ENCODE measurements at regions not wholly inside any gene's neighbourhood (a gene's known extent, or its start where the extent isn't known, plus 50 kb on each side); places are given as distances from the start of the nearest gene placed in this dataset.

DNA sequence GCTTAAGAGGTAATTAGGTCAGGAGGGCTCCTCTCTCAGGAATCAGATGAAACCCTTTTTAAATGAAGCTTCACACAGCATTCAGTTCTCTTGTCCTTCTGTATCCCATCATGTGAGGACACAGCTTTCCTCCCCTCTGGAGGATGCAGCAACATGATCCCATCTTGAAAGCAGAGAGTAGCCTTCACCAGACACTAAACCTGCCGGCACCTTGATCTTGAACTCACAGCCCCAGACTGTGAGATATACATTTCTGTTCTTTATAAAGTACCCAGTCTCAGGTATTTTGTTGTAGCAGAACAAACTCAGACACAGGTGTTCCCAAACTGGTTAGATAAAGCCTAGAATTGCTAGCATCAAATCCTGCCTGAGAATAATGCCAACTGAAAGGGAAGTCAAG is 83.7 kb upstream of the PRICKLE2 start:
- H3K79me2 ChIP-seq (ENCODE audit: low read length), result no peaks in the 10 kb centered on the region
- no peak overlapping the region for H2AFZ ChIP-seq (ENCODE audit: low read length)
- no peaks in the 10 kb centered on the region for H3K36me3 ChIP-seq (ENCODE audit: insufficient read depth, low read length)
- no peak overlapping the region for H3K4me2 ChIP-seq (ENCODE audit: low read depth, low read length, poor library complexity, severe bottlenecking)
- no peaks in the 10 kb centered on the region for H3K27me3 ChIP-seq (ENCODE audit: low read length)
- no peaks in the 10 kb centered on the region for H4K20me1 ChIP-seq (ENCODE audit: insufficient read depth, low read depth, low read length)
- H3K9me2 ChIP-seq (replicated peaks; ENCODE audit: insufficient read depth, low read length), result no peaks in the 10 kb centered on the region
- H3K4me3 ChIP-seq (ENCODE audit: low read length), result no peak overlapping the region
- H3K9me3 ChIP-seq (ENCODE audit: low read length), result no peaks in the 10 kb centered on the region
- no peak for DNase-seq
- no peak overlapping the region for H3K9ac ChIP-seq (ENCODE audit: low read length)
- no peak overlapping the region for H3K27ac ChIP-seq (ENCODE audit: low read length)
- no peaks in the 10 kb centered on the region for H3K4me1 ChIP-seq (ENCODE audit: low read length)

GRCh38 chr3:64306745-64307144 is 81.5 kb upstream of the PRICKLE2 start:
- Histone ChIP-seq H2AFZ (ENCODE audit: low read length) (no peak overlapping the region), H3K27ac (ENCODE audit: low read length) (no peak overlapping the region), H4K20me1 (ENCODE audit: insufficient read depth, low read depth, low read length) (no peaks in the 10 kb centered on the region), H3K9me3 (ENCODE audit: low read length) (no peaks in the 10 kb centered on the region), H3K9me2 (replicated peaks; ENCODE audit: insufficient read depth, low read length) (no peaks in the 10 kb centered on the region), H3K27me3 (ENCODE audit: low read length) (no peaks in the 10 kb centered on the region), H3K4me2 (ENCODE audit: low read depth, low read length, poor library complexity, severe bottlenecking) (no peak overlapping the region), H3K79me2 (ENCODE audit: low read length) (no peaks in the 10 kb centered on the region), H3K4me3 (ENCODE audit: low read length) (no peak overlapping the region), H3K36me3 (ENCODE audit: insufficient read depth, low read length) (no peaks in the 10 kb centered on the region), H3K4me1 (ENCODE audit: low read length) (no peaks in the 10 kb centered on the region), H3K9ac (ENCODE audit: low read length) (no peak overlapping the region)
- no peak for DNase-seq

GRCh38 chr3:64305731-64306130 is 80.5 kb upstream of the PRICKLE2 start:
- H3K9me2 ChIP-seq (replicated peaks; ENCODE audit: insufficient read depth, low read length), result no peaks in the 10 kb centered on the region
- no peaks in the 10 kb centered on the region for H3K27me3 ChIP-seq (ENCODE audit: low read length)
- no peak for DNase-seq
- H3K4me2 ChIP-seq (ENCODE audit: low read depth, low read length, poor library complexity, severe bottlenecking), result no peak overlapping the region
- no peaks in the 10 kb centered on the region for H3K79me2 ChIP-seq (ENCODE audit: low read length)
- H2AFZ ChIP-seq (ENCODE audit: low read length), result no peak overlapping the region
- no peaks in the 10 kb centered on the region for H3K36me3 ChIP-seq (ENCODE audit: insufficient read depth, low read length)
- H3K4me1 ChIP-seq (ENCODE audit: low read length), result no peaks in the 10 kb centered on the region
- H3K4me3 ChIP-seq (ENCODE audit: low read length), result no peak overlapping the region
- H4K20me1 ChIP-seq (ENCODE audit: insufficient read depth, low read depth, low read length), result no peaks in the 10 kb centered on the region
- H3K9me3 ChIP-seq (ENCODE audit: low read length), result no peaks in the 10 kb centered on the region
- no peak overlapping the region for H3K27ac ChIP-seq (ENCODE audit: low read length)
- H3K9ac ChIP-seq (ENCODE audit: low read length), result no peak overlapping the region

DNA sequence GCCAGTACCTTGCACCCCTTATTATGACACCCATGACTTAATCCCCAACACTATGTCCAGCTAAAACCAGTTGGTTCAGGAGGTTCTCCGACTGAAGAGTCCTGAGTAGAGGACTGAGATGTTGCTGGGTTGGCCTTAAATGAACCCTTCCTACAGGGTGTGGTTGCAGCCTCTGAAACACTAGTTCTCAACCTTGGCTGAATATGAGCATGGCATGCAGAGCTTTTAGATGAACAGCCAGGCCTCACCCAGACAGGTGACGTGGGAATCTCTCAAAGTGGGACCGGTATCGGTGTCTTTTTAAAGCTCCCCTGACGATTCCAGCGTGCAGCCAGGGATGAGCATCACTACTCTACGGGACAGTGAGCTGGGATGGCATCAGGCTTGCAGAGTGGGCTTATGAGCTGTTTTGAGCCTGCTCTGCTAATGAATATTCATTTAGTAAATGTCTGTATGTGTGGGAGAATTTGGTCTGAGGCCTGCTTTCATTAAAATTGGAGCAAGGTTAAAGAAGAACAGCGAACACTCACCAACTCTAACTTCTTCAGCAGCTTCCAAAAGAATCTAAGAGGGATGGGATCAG is 79.7 kb upstream of the PRICKLE2 start:
- Histone ChIP-seq H3K9ac (ENCODE audit: low read length) (no peak overlapping the region), H3K9me2 (replicated peaks; ENCODE audit: insufficient read depth, low read length) (no peaks in the 10 kb centered on the region), H3K27ac (ENCODE audit: low read length) (no peak overlapping the region), H3K4me2 (ENCODE audit: low read depth, low read length, poor library complexity, severe bottlenecking) (no peak overlapping the region), H3K36me3 (ENCODE audit: insufficient read depth, low read length) (no peaks in the 10 kb centered on the region), H3K27me3 (ENCODE audit: low read length) (no peaks in the 10 kb centered on the region), H3K9me3 (ENCODE audit: low read length) (no peaks in the 10 kb centered on the region), H3K4me1 (ENCODE audit: low read length) (no peaks in the 10 kb centered on the region), H3K4me3 (ENCODE audit: low read length) (no peak overlapping the region), H4K20me1 (ENCODE audit: insufficient read depth, low read depth, low read length) (no peaks in the 10 kb centered on the region), H2AFZ (ENCODE audit: low read length) (no peak overlapping the region), H3K79me2 (ENCODE audit: low read length) (no peaks in the 10 kb centered on the region)
- DNase-seq, result no peak

DNA sequence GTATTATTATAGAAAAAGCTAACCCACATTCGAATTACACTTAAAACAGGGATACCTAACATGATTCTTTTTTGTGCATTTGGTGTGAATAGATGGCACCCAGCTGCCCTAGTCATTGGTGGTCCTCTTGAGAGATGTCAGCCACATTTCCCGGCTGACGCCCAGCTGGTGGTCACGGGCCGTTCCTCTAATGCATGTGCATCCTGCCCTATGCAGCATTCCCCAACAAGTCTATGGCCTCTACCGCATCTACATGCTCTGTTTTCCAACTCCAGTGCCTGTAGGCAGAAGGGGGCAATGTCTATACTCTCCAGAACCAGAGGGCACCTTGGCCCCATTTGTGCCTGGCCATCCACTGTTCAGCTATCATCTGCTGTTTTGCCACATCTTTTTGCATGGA is 78.6 kb upstream of the PRICKLE2 start:
- H3K27ac ChIP-seq (ENCODE audit: low read length), result no peak overlapping the region
- no peaks in the 10 kb centered on the region for H3K79me2 ChIP-seq (ENCODE audit: low read length)
- no peak overlapping the region for H3K9ac ChIP-seq (ENCODE audit: low read length)
- no peak overlapping the region for H3K4me2 ChIP-seq (ENCODE audit: low read depth, low read length, poor library complexity, severe bottlenecking)
- H4K20me1 ChIP-seq (ENCODE audit: insufficient read depth, low read depth, low read length), result no peaks in the 10 kb centered on the region
- no peak overlapping the region for H2AFZ ChIP-seq (ENCODE audit: low read length)
- no peaks in the 10 kb centered on the region for H3K9me2 ChIP-seq (replicated peaks; ENCODE audit: insufficient read depth, low read length)
- no peak for DNase-seq
- no peaks in the 10 kb centered on the region for H3K36me3 ChIP-seq (ENCODE audit: insufficient read depth, low read length)
- H3K27me3 ChIP-seq (ENCODE audit: low read length), result no peaks in the 10 kb centered on the region
- H3K9me3 ChIP-seq (ENCODE audit: low read length), result no peaks in the 10 kb centered on the region
- no peaks in the 10 kb centered on the region for H3K4me1 ChIP-seq (ENCODE audit: low read length)
- no peak overlapping the region for H3K4me3 ChIP-seq (ENCODE audit: low read length)

- H3K9me2 ChIP-seq (replicated peaks; ENCODE audit: insufficient read depth, low read length), result no peaks in the 10 kb centered on the region
- H3K36me3 ChIP-seq (ENCODE audit: insufficient read depth, low read length), result no peaks in the 10 kb centered on the region
- no peak overlapping the region for H3K4me2 ChIP-seq (ENCODE audit: low read depth, low read length, poor library complexity, severe bottlenecking)
- H3K27ac ChIP-seq (ENCODE audit: low read length), result no peak overlapping the region
- H2AFZ ChIP-seq (ENCODE audit: low read length), result no peak overlapping the region
- H4K20me1 ChIP-seq (ENCODE audit: insufficient read depth, low read depth, low read length), result no peaks in the 10 kb centered on the region
- no peaks in the 10 kb centered on the region for H3K9me3 ChIP-seq (ENCODE audit: low read length)
- H3K4me1 ChIP-seq (ENCODE audit: low read length), result no peaks in the 10 kb centered on the region
- H3K4me3 ChIP-seq (ENCODE audit: low read length), result no peak overlapping the region
- no peak for DNase-seq
- no peaks in the 10 kb centered on the region for H3K79me2 ChIP-seq (ENCODE audit: low read length)
- H3K27me3 ChIP-seq (ENCODE audit: low read length), result no peaks in the 10 kb centered on the region
- no peak overlapping the region for H3K9ac ChIP-seq (ENCODE audit: low read length)
Measured at GRCh38 chr3:64303401-64303800, 78.1 kb upstream of the PRICKLE2 start.

DNA sequence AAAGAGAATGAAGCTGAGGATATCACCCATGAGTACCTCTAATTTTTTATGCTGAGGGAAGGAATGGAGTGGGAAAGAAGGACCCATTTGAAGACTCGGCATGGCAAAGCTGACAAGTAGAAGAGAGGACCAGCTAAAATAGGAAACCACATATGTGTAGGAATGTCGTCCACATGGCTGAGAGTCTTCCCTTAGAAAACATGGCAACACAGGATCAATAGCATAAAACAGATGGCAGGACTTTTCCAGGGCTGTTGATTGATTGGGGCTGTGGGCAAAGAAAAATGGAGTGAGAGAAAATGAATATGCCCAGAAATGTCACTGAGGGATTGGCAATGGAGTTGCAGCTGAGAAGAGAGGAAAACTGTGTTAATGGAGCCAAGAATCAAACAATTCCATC is 76.2 kb upstream of the PRICKLE2 start:
- no peak for DNase-seq
- H3K27ac ChIP-seq (ENCODE audit: low read length), result no peak overlapping the region
- no peak overlapping the region for H3K4me3 ChIP-seq (ENCODE audit: low read length)
- no peaks in the 10 kb centered on the region for H3K27me3 ChIP-seq (ENCODE audit: low read length)
- H3K9ac ChIP-seq (ENCODE audit: low read length), result no peak overlapping the region
- no peaks in the 10 kb centered on the region for H3K79me2 ChIP-seq (ENCODE audit: low read length)
- H2AFZ ChIP-seq (ENCODE audit: low read length), result no peak overlapping the region
- no peak overlapping the region for H3K4me2 ChIP-seq (ENCODE audit: low read depth, low read length, poor library complexity, severe bottlenecking)
- no peaks in the 10 kb centered on the region for H3K36me3 ChIP-seq (ENCODE audit: insufficient read depth, low read length)
- H3K4me1 ChIP-seq (ENCODE audit: low read length), result no peaks in the 10 kb centered on the region
- H3K9me2 ChIP-seq (replicated peaks; ENCODE audit: insufficient read depth, low read length), result no peaks in the 10 kb centered on the region
- H3K9me3 ChIP-seq (ENCODE audit: low read length), result peaks cover 4% of the 10 kb centered on the region; the same call in 1 of the 2 replicates
- H4K20me1 ChIP-seq (ENCODE audit: insufficient read depth, low read depth, low read length), result no peaks in the 10 kb centered on the region

DNA sequence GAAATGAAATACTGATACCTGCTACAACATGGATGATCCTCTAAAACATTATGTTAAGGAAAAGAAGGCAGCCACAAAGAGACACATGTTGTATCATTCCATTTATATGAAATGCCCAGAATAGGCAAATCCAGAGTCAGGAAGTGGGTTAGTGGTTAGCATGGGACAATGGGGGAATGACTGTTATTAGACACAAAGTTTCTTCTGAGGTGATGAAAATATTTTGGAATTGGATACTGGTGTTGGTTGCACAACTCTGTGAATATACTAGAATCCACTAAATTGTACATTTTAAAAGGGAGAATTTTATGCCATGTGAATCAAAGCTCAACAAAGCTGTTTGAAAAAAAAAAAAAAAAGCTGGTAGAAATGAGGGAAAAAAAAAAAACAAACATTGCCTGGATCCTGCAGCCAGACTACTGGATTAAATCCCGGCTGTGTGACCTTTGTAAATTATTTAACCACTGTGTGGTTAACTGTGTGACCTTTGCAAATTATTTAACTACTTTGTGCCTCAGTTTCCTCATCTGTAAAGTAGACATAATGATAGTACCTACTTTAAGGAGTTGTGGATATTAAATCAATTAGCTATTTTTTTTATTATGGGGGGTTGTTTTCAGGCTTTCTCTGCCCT is 75.6 kb upstream of the PRICKLE2 start:
- Histone ChIP-seq H3K27ac (ENCODE audit: low read length) (no peak overlapping the region), H3K79me2 (ENCODE audit: low read length) (no peaks in the 10 kb centered on the region), H3K27me3 (ENCODE audit: low read length) (no peaks in the 10 kb centered on the region), H4K20me1 (ENCODE audit: insufficient read depth, low read depth, low read length) (no peaks in the 10 kb centered on the region), H3K4me2 (ENCODE audit: low read depth, low read length, poor library complexity, severe bottlenecking) (no peak overlapping the region), H3K4me3 (ENCODE audit: low read length) (no peak overlapping the region), H3K4me1 (ENCODE audit: low read length) (no peaks in the 10 kb centered on the region), H3K9me3 (ENCODE audit: low read length) (peaks cover 4% of the 10 kb centered on the region; the same call in 1 of the 2 replicates), H3K36me3 (ENCODE audit: insufficient read depth, low read length) (no peaks in the 10 kb centered on the region), H3K9me2 (replicated peaks; ENCODE audit: insufficient read depth, low read length) (no peaks in the 10 kb centered on the region), H3K9ac (ENCODE audit: low read length) (no peak overlapping the region), H2AFZ (ENCODE audit: low read length) (no peak overlapping the region)
- no peak for DNase-seq

Data from Karpas-422 (cell line).